GM11168 (cell line): ENCODE measurements at regions not wholly inside any gene's neighbourhood (a gene's known extent, or its start where the extent isn't known, plus 50 kb on each side); places are given as distances from the start of the nearest gene placed in this dataset.

Experiments
- in situ Hi-C: fragments of 300-500 bp; cut with MboI; formaldehyde crosslinking; loops from one replicate; pipeline ENCODE4 v1.12.0; 2022; ENCODE audit warnings: low sequenced_read_pairs; ENCODE audit not compliant: unreplicated experiment

DNA sequence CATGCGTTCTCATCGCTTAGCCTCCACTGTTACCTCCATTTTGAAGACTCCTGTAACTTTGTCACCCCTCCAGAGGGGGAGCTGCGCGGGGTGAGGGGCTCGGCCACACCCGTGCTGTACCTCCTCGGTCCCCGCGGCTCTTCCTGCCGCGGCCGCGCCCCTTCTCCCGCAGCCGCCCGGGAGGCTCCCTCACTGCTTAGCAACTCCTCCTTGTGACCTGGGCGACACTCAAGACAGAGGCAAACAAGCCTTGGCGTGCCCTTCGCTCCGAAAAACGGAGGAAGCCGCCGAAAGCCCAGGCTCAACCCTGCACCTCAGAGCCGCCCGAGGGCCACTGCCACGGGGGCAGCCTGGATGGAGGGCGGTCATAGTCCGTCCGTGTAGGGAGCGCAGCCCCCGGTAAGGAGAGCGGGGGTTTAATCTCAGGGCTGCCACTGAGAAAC, 494.3 kb downstream of the FOXO1 start:
- in situ Hi-C loops = no loop called here

- in situ Hi-C loops = no loop called here
These were observed 493.6 kb downstream of the FOXO1 start for GRCh38 chr13:40172878-40173277.

GRCh38 chr13:40175639-40176038, 490.8 kb downstream of the FOXO1 start:
- in situ Hi-C loops = no loop called here

DNA sequence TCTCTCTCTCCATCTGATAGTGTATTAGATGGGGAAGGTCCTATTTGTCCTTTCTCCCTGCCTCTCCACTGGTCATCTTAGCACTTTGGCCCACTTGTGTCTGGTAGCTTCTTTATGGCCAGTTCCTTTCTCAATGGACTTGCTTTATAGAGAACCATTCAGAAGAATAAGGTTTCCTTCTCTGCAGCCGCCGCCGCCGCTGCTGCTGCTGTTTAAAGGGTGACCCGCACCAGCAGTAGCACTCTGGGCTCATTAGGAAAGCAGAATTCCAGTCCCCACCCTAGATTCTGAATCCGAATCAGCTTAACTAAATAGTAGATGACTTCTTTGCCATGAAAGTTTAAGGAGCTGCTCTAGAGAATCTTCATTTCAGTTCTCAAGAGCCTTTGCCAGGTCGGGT, 490.2 kb downstream of the FOXO1 start:
- in situ Hi-C loops = no loop called here

GRCh38 chr13:40178130-40178529, 488.3 kb downstream of the FOXO1 start:
- in situ Hi-C loops = no loop called here

- in situ Hi-C loops = no loop called here
These were observed 486.8 kb downstream of the FOXO1 start for GRCh38 chr13:40179445-40180281.

- in situ Hi-C loops = no loop called here
These were observed 485.7 kb downstream of the FOXO1 start for GRCh38 chr13:40180776-40181175.

DNA sequence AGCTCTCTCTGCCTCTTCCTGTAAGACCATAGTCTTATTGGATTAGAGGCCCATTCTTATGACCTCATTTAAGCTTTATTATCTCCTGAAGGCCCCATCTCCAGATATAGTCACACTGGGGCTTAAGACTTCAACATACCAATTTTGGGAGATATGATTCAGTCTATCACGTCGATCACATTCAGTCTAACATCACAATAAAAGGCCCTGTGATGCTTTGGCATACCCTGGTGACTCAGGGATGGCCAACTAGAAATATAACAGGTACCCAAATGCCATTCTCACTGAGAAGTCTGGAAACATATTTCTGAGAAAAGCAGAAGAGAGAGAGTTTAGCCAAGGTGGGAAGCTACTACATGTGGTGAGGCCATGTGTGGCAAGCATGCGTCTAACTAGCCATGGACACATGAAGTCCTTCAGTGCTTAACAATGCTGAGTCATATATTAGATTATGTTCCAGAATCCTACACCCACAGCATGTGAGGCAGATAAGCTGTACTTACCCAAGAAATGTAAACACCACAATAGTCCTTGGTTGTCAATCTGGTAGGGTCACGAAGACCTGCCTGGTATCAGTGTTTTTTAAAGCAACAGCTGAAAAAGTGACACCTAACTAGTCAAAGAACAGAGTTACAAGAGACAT, 485.1 kb downstream of the FOXO1 start:
- in situ Hi-C loops = no loop called here

- in situ Hi-C loops = no loop called here
These were observed 483.9 kb downstream of the FOXO1 start for GRCh38 chr13:40182591-40182990.

DNA sequence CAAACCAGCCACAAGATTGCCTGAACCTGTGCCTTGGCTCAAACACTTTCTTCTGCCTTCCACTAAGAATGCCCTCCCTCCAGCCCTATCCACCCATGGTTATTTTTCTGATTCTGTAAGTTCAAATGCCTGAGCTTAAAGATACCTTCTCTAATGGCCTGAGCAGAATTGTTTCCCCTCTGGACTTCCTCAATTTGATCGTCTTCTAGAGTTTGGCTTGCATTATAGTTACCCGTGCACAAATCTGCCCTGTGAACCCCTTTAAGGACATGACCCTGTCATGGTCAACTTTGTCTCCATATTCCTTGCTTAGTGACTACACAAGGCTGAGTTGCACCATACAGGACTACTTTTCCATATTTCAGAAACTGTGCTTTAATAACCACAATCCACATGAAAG, 481.0 kb downstream of the FOXO1 start:
- in situ Hi-C loops = no loop called here

- in situ Hi-C loops = no loop called here
These were observed 480.4 kb downstream of the FOXO1 start for GRCh38 chr13:40186041-40186440.

DNA sequence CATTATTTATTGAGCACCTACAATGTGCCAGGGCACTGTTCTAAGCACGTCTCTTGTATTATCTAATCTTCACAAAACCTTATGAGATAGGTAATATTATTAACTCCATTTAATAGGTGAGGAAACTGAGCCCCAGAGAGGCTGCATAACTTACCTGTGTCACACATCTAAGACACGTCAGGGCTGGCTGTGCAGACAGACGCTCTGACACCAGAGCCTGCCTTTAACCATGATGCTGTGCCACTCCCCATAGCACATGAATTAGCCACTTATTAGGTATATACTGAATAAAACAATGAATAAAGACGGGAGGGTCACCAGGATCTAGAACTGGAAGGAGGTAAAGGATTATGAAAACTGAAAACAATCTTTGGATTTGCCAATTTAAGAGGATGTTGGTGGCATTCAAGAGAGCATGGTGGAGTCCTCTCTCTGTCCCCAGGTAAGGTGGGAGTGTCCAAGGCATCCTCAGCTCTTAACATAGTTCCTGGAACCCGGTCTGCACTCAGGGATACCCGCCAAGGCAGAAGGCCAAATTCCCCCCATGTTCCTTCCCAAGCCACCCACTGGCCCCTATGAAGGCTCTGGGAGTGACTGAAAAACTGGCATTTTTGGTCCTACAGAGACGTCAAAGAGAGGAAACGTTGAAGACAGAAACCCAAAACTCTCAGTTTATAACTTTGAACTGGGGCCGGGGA, 479.7 kb downstream of the FOXO1 start:
- in situ Hi-C loops = no loop called here

GRCh38 chr13:40187324-40187795, 479.1 kb downstream of the FOXO1 start:
- in situ Hi-C loops = no loop called here

DNA sequence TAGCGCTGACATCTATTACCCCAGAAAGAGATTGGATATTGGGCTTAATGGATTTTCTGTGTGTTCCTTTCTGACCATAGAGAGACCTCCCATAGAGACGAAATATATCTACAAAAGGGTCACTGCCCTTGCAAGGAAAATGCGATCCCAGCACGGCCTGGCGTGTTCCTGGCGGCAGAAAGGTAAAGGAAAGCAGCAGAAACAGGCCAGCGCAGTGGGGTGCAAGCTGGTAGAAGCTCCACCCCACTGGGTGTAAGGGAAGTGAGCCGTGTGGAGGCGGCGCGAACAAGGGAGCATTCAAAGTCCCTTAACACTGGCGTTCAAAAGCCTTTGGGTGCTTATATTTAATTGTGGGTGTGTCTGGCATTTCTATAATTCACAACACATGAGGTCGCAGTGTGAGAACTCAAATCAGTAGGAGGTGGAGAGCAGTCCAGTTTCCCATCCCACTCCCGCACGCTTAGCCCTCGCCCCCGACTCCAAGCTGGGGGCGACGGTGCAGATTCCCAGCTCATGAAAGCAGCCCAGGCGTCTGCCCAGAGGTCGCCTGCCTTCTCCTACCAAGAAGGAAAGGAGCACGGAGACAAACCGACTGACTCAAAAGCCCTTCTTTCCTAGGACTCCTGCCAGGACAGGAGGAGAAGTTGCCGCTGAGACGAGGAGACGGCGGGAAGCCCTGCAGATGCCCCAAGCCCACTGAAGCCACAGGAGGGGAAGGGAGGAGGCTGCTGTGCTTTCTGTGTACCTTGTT, 478.4 kb downstream of the FOXO1 start:
- in situ Hi-C loops = no loop called here

DNA sequence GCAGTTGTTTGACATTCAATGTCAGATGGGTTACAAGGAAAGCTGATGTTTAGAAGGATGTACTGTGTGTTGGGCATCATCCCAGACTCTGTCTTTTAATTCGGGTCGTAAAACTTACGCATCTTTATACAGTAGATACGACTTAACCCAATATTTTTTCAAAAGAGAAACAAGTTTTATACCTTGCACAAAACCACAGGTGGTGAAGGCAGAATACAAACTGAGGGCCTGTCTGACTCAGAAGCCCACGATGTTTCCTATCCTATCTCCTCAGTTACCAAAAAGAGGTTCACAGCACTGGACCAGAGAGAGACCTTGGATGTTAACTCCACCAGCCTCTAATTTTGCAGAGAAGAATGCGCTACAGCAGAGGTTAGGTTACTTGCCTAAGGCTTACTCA, 477.0 kb downstream of the FOXO1 start:
- in situ Hi-C loops = no loop called here

DNA sequence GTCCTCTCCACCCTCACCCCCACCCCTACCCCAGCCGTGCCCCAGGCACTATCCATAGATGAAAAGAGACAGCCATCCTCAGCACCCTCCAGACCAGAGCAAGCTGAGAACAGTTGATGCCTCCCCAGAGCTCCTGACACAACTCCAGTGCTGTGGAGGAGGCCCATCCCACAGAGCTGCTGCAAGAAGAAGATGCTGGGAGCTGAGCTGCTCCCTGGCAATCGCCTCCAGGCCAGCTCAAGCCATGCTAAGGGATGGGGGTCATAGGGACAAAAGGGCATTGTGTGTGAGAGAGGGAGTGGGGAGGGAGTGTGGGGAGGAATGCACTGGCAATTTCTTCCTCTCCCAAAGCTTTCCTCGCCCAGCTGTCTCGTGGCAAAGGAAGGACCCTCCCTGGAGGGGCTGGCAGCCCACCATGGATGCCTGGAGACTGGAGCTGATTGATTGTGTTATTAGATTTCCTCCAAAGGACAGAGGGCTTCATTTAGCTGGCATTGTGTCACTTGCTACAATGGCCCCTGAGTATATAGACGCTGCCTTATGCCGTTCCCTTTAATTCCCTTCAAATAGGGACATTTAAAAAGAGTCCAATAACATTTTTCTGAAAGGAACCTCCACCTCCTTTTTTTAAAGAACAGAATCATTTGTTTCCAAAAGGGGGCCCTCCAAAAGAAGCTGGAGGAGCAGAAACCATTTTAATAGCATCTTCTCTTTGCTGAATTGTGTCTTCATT, 476.4 kb downstream of the FOXO1 start:
- in situ Hi-C loops = no loop called here

DNA sequence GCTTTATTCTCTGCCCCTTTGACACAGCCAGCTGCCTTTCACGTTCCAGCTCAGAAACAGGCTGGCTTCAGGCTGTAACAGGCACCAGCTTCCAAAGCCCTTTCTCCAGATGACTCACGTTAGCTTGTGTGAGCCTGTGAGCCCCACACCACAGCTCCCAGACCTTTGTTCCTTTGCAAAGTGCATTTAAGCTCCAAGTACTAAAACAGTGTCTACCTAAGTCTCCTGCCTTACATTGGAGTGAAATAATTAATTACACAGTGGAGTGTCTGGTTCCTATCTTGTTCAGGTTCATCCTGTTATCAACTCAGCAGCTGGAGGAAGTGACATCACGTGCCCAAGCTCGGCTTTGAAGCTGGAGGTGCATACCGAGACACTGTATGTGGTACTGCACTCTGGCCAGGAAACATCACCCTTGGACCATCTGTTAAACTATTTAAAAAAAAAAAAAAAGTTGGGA, 475.8 kb downstream of the FOXO1 start:
- in situ Hi-C loops = no loop called here

- in situ Hi-C loops = no loop called here
These were observed 475.1 kb downstream of the FOXO1 start for GRCh38 chr13:40191186-40191980.

DNA sequence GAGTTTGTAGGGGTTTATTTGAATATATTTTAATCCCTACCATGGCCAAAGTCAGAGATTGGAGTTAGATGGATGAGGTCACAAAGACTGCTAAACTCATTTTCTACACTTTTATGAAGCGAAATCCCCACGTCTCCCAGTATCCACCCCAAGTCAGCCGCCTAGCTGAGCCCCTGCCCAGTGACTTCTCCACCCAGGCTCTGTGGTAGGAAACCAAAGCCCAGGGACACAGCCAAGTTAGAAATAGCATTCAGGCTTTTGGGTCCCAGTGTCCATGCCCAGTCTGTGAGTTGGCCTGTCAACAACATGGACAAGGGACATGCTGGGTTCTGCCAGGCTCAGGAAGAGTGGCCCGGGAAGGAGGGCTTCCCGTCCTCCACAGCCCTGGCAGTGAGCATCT, 474.0 kb downstream of the FOXO1 start:
- in situ Hi-C loops = no loop called here
